HG03064 (cell line): ENCODE measurements at regions not wholly inside any gene's neighbourhood (a gene's known extent, or its start where the extent isn't known, plus 50 kb on each side); places are given as distances from the start of the nearest gene placed in this dataset.

Experiments used
- ATAC-seq: cut with Tn5 transposase; IDR thresholded peaks from one replicate; pipeline ENCODE4 v1.9.1; 2021; ENCODE audit warnings: low read depth; ENCODE audit not compliant: unreplicated experiment

GRCh38 chr6:759729-760128 lies 66.8 kb upstream of the EXOC2 start:
- no peak for ATAC-seq

GRCh38 chr6:756224-756623 lies 63.3 kb upstream of the EXOC2 start:
- ATAC-seq: no peak

- no peak for ATAC-seq
Measured at GRCh38 chr6:754202-754601, 61.3 kb upstream of the EXOC2 start.

- ATAC-seq: no peak
Measured at GRCh38 chr6:753486-753885, 60.5 kb upstream of the EXOC2 start.

GRCh38 chr6:752438-752837 lies 59.5 kb upstream of the EXOC2 start:
- ATAC-seq: no peak

- no peak for ATAC-seq
Measured at GRCh38 chr6:751765-752164, 58.8 kb upstream of the EXOC2 start.

- ATAC-seq: no peak
Measured at GRCh38 chr6:747921-748320, 55.0 kb upstream of the EXOC2 start.

GRCh38 chr6:747028-747427 lies 54.1 kb upstream of the EXOC2 start:
- no peak for ATAC-seq

GRCh38 chr6:744666-745353 lies 51.9 kb upstream of the EXOC2 start:
- ATAC-seq: no peak

- ATAC-seq: no peak
Measured at GRCh38 chr6:743320-744096, 50.6 kb upstream of the EXOC2 start.
